ENCODE measurements at regions not wholly inside any gene's neighbourhood (a gene's known extent, or its start where the extent isn't known, plus 50 kb on each side); places are given as distances from the start of the nearest gene placed in this dataset.

GRCh38 chr15:31897746-31898145 is 132.6 kb upstream of the CHRNA7 start (continued):
- TF ChIP-seq TCF7 (IDR thresholded peaks at IDR 0.05; ENCODE audit: borderline replicate concordance) (no peak), RAD51 (IDR thresholded peaks at IDR 0.05) (no peak), ZZZ3 (IDR thresholded peaks at IDR 0.05; ENCODE audit: control insufficient read depth, insufficient read length, low read depth) (no peak), YY1 (IDR thresholded peaks at IDR 0.05; ENCODE audit: low read depth, low read length) (no peak), ATF3 (IDR thresholded peaks at IDR 0.05; ENCODE audit: borderline replicate concordance, extremely low read depth, low read depth, low read length) (no peak), SMARCA5 (IDR thresholded peaks at IDR 0.05) (no peak), BCL3 (IDR thresholded peaks at IDR 0.05; ENCODE audit: borderline replicate concordance, insufficient read depth, low read depth, low read length, poor library complexity, severe bottlenecking) (no peak), PBX3 (IDR thresholded peaks at IDR 0.05; ENCODE audit: insufficient replicate concordance, low read depth, low read length) (no peak)

- WGBS (ENCODE audit: insufficient coverage, insufficient replicate concordance, low lambda C conversion rate, missing lambda C conversion rate), result 39% methylated on average over 3 of the region's 3 CpGs
- Histone ChIP-seq H3K79me2 (ENCODE audit: control insufficient read depth, insufficient read depth, low read length) (no peaks in the 10 kb centered on the region), H3K27ac (ENCODE audit: control insufficient read depth, insufficient read depth) (no peak overlapping the region), H3K4me2 (ENCODE audit: control insufficient read depth, insufficient read depth) (no peak overlapping the region), H3K27me3 (replicated peaks in 1 of 2; ENCODE audit: control insufficient read depth in 2 of 2, insufficient read depth in 2 of 2, low read length in 1 of 2) (no peaks in the 10 kb centered on the region; a peak in 1 of 4 replicates), H3K4me3 (no peak overlapping the region), H3K4me1 (ENCODE audit: control insufficient read depth, insufficient read depth, low read length) (no peaks in the 10 kb centered on the region), H3K9ac (ENCODE audit: control insufficient read depth, insufficient read depth, low read length) (no peak overlapping the region), H4K20me1 (ENCODE audit: control insufficient read depth, insufficient read depth) (no peaks in the 10 kb centered on the region), H3K9me3 (replicated peaks; ENCODE audit: control insufficient read depth, insufficient read depth, low read length) (no peaks in the 10 kb centered on the region), H2AFZ (ENCODE audit: control insufficient read depth, low read depth, low read length) (no peak overlapping the region), H3K36me3 (ENCODE audit: control insufficient read depth in 2 of 2, insufficient read depth in 2 of 2, low read length in 1 of 2) (no peaks in the 10 kb centered on the region)
- no TSS peak for BruUV-seq (replicated peaks)
- ChIA-PET RAD21 (ENCODE audit: unreplicated experiment) (no interaction called here), POLR2A (no interaction called here), SMC1A (ENCODE audit: uncharacterized antibody, unreplicated experiment) (no interaction called here), CTCF (no interaction called here)
- in situ Hi-C loops (cut with MboI) (no loop called here), intact Hi-C loops (cut with micrococcal nuclease; ENCODE audit: unreplicated experiment) (no loop called here)
- FAIRE-seq (no peak), DNase-seq (ENCODE audit: low read depth, low spot score) (no peak), ATAC-seq (no peak)
- TF ChIP-seq NFYA (IDR thresholded peaks at IDR 0.05; ENCODE audit: borderline replicate concordance, low read depth, low read length) (no peak), MTA2 (IDR thresholded peaks at IDR 0.05; ENCODE audit: low read depth) (no peak), FOS (IDR thresholded peaks at IDR 0.05; ENCODE audit: borderline replicate concordance, extremely low read depth, insufficient read length) (no peak), TCF7 (IDR thresholded peaks at IDR 0.05; ENCODE audit: borderline replicate concordance) (no peak), ZNF622 (IDR thresholded peaks at IDR 0.05) (no peak), LARP7 (IDR thresholded peaks at IDR 0.05) (no peak), TCF12 (IDR thresholded peaks at IDR 0.05; ENCODE audit: low read depth, low read length) (no peak), NKRF (conservative IDR thresholded peaks at IDR 0.05) (no peak), MEF2A (IDR thresholded peaks at IDR 0.05; ENCODE audit: insufficient read depth, low read depth, low read length) (no peak), SIX5 (IDR thresholded peaks at IDR 0.05; ENCODE audit: low read depth, low read length, severe bottlenecking) (no peak), BACH1 (IDR thresholded peaks at IDR 0.05; ENCODE audit: borderline replicate concordance) (no peak), RAD51 (IDR thresholded peaks at IDR 0.05) (no peak)
Measured at GRCh38 chr15:31901501-31901900, 128.8 kb upstream of the CHRNA7 start.

Data from GM12878 (cell line).